ENCODE measurements at regions not wholly inside any gene's neighbourhood (a gene's known extent, or its start where the extent isn't known, plus 50 kb on each side); places are given as distances from the start of the nearest gene placed in this dataset.

DNA sequence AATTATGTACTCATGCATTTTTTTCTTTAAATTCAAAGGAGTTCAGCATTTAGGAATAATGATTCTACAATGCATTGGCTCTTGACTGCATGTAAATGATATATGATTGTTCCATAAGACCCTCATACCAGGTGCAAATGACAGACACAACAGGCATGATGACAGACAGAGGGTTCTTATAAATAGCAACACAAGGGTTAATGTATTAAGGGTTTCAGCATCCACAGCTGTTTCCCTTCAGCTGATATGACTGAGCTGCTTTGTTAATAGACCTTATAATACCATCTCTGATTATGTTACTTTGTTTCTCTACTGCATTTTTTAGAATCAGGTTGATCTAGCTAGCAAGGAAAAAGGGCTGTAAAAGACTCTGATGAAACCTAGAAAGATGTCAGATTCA is 90.8 kb upstream of the TMTC2 start:
- TF ChIP-seq, protein P1, sequence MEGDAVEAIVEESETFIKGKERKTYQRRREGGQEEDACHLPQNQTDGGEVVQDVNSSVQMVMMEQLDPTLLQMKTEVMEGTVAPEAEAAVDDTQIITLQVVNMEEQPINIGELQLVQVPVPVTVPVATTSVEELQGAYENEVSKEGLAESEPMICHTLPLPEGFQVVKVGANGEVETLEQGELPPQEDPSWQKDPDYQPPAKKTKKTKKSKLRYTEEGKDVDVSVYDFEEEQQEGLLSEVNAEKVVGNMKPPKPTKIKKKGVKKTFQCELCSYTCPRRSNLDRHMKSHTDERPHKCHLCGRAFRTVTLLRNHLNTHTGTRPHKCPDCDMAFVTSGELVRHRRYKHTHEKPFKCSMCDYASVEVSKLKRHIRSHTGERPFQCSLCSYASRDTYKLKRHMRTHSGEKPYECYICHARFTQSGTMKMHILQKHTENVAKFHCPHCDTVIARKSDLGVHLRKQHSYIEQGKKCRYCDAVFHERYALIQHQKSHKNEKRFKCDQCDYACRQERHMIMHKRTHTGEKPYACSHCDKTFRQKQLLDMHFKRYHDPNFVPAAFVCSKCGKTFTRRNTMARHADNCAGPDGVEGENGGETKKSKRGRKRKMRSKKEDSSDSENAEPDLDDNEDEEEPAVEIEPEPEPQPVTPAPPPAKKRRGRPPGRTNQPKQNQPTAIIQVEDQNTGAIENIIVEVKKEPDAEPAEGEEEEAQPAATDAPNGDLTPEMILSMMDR (IDR thresholded peaks at IDR 0.05 in 8 of 11, conservative IDR thresholded peaks at IDR 0.05 in 3 of 11): no peak
- no peak for TF ChIP-seq POLR2AphosphoS5 (IDR thresholded peaks at IDR 0.05)
